ENCODE measurements at regions not wholly inside any gene's neighbourhood (a gene's known extent, or its start where the extent isn't known, plus 50 kb on each side); places are given as distances from the start of the nearest gene placed in this dataset.

GRCh38 chr5:86460519-86460918 lies 157.2 kb upstream of the COX7C start:
- intact Hi-C loops (cut with micrococcal nuclease; ENCODE audit: unreplicated experiment) = no loop called here
- BruUV-seq (replicated peaks) = no TSS peak
- no peak overlapping the region for H3K27ac ChIP-seq (ENCODE audit: low read depth, low read length, poor library complexity, severe bottlenecking)
- TF ChIP-seq CTCF (conservative IDR thresholded peaks at IDR 0.05; ENCODE audit: low read depth, low read length) (no peak), EZH2 (IDR thresholded peaks at IDR 0.05; ENCODE audit: borderline replicate concordance, low read depth, low read length, poor library complexity, severe bottlenecking) (no peak)
- peaks cover 5% of the 10 kb centered on the region for H3K9me3 ChIP-seq (ENCODE audit: low read depth, low read length, poor library complexity, severe bottlenecking)
- POLR2A ChIA-PET (ENCODE audit: low non-redundant PET) = no interaction called here
- H3K4me1 ChIP-seq (ENCODE audit: insufficient read depth, low read length, poor library complexity, severe bottlenecking) = no peaks in the 10 kb centered on the region
- H3K4me3 ChIP-seq (ENCODE audit: low read depth, low read length, poor library complexity, severe bottlenecking) = no peak overlapping the region
- CTCF ChIA-PET = no interaction called here
- no peak for DNase-seq (ENCODE audit: low spot score)
- no peaks in the 10 kb centered on the region for H3K27me3 ChIP-seq (replicated peaks; ENCODE audit: insufficient read depth, low read depth, low read length, poor library complexity)
- H3K36me3 ChIP-seq (ENCODE audit: insufficient read depth, low read length, poor library complexity, severe bottlenecking) = no peaks in the 10 kb centered on the region

- ChIA-PET POLR2A (ENCODE audit: low non-redundant PET) (no interaction called here), CTCF (no interaction called here)
- Histone ChIP-seq H3K27me3 (replicated peaks; ENCODE audit: insufficient read depth, low read depth, low read length, poor library complexity) (no peaks in the 10 kb centered on the region), H3K4me3 (ENCODE audit: low read depth, low read length, poor library complexity, severe bottlenecking) (no peak overlapping the region), H3K4me1 (ENCODE audit: insufficient read depth, low read length, poor library complexity, severe bottlenecking) (no peaks in the 10 kb centered on the region), H3K36me3 (ENCODE audit: insufficient read depth, low read length, poor library complexity, severe bottlenecking) (no peaks in the 10 kb centered on the region), H3K27ac (ENCODE audit: low read depth, low read length, poor library complexity, severe bottlenecking) (no peak overlapping the region), H3K9me3 (ENCODE audit: low read depth, low read length, poor library complexity, severe bottlenecking) (peaks cover 6% of the 10 kb centered on the region)
- BruUV-seq (replicated peaks) = no TSS peak
- TF ChIP-seq EZH2 (IDR thresholded peaks at IDR 0.05; ENCODE audit: borderline replicate concordance, low read depth, low read length, poor library complexity, severe bottlenecking) = no peak
- no peak for TF ChIP-seq CTCF (conservative IDR thresholded peaks at IDR 0.05; ENCODE audit: low read depth, low read length)
- no peak for DNase-seq (ENCODE audit: low spot score)
- intact Hi-C loops (cut with micrococcal nuclease; ENCODE audit: unreplicated experiment) = no loop called here
Measured at GRCh38 chr5:86461169-86461956, 156.4 kb upstream of the COX7C start.

- intact Hi-C loops (cut with micrococcal nuclease; ENCODE audit: unreplicated experiment) = no loop called here
- Histone ChIP-seq H3K4me3 (ENCODE audit: low read depth, low read length, poor library complexity, severe bottlenecking) (no peak overlapping the region), H3K27me3 (replicated peaks; ENCODE audit: insufficient read depth, low read depth, low read length, poor library complexity) (no peaks in the 10 kb centered on the region), H3K4me1 (ENCODE audit: insufficient read depth, low read length, poor library complexity, severe bottlenecking) (no peaks in the 10 kb centered on the region), H3K27ac (ENCODE audit: low read depth, low read length, poor library complexity, severe bottlenecking) (no peak overlapping the region), H3K9me3 (ENCODE audit: low read depth, low read length, poor library complexity, severe bottlenecking) (peaks cover 6% of the 10 kb centered on the region), H3K36me3 (ENCODE audit: insufficient read depth, low read length, poor library complexity, severe bottlenecking) (no peaks in the 10 kb centered on the region)
- DNase-seq (ENCODE audit: low spot score) = no peak
- no peak for TF ChIP-seq EZH2 (IDR thresholded peaks at IDR 0.05; ENCODE audit: borderline replicate concordance, low read depth, low read length, poor library complexity, severe bottlenecking)
- TF ChIP-seq CTCF (conservative IDR thresholded peaks at IDR 0.05; ENCODE audit: low read depth, low read length) = no peak
- POLR2A ChIA-PET (ENCODE audit: low non-redundant PET) = no interaction called here
- no TSS peak for BruUV-seq (replicated peaks)
- CTCF ChIA-PET = no interaction called here
Measured at GRCh38 chr5:86463339-86463738, 154.4 kb upstream of the COX7C start.

All from A673 (cell line).